Ishikawa (cell line): ENCODE measurements at regions not wholly inside any gene's neighbourhood (a gene's known extent, or its start where the extent isn't known, plus 50 kb on each side); places are given as distances from the start of the nearest gene placed in this dataset.

ENCODE experiments used
- CEBPB ChIP-seq: IDR thresholded peaks from 2 replicates; pipeline ENCODE4 v1.6.1; 2012
- CREB1 ChIP-seq: IDR thresholded peaks from 2 replicates; pipeline ENCODE4 v1.6.1; 2012; ENCODE audit warnings: low read depth
- EGR1 ChIP-seq: IDR thresholded peaks from 2 replicates; pipeline ENCODE4 v1.6.1; 2012
- EP300 ChIP-seq: IDR thresholded peaks from 2 replicates; pipeline ENCODE4 v1.6.1; 2012; ENCODE audit warnings: borderline replicate concordance
- FOXM1 ChIP-seq: IDR thresholded peaks from 2 replicates; pipeline ENCODE4 v1.6.1; 2012; ENCODE audit warnings: low read depth, borderline replicate concordance
- MAX ChIP-seq: IDR thresholded peaks from 2 replicates; pipeline ENCODE4 v1.6.1; 2012
- NFIC ChIP-seq: IDR thresholded peaks from 2 replicates; pipeline ENCODE4 v1.6.1; 2012
- RAD21 ChIP-seq: IDR thresholded peaks from 2 replicates; pipeline ENCODE4 v1.6.1; 2012; ENCODE audit warnings: low read depth
- REST ChIP-seq: IDR thresholded peaks from 2 replicates; pipeline ENCODE4 v1.6.1; 2012; ENCODE audit warnings: low read depth, mild to moderate bottlenecking
- TAF1 ChIP-seq: IDR thresholded peaks from 2 replicates; pipeline ENCODE4 v1.6.1; 2012; ENCODE audit warnings: low read depth, mild to moderate bottlenecking
- TCF12 ChIP-seq: IDR thresholded peaks from 2 replicates; pipeline ENCODE4 v1.6.1; 2012; ENCODE audit warnings: low read depth
- TEAD4 ChIP-seq: IDR thresholded peaks from 2 replicates; pipeline ENCODE4 v1.6.1; 2012
- USF1 ChIP-seq: IDR thresholded peaks from 2 replicates; pipeline ENCODE4 v1.6.1; 2012
- YY1 ChIP-seq: IDR thresholded peaks from 2 replicates; pipeline ENCODE4 v1.6.1; 2012; ENCODE audit warnings: low read depth
- ZBTB7A ChIP-seq: IDR thresholded peaks from 2 replicates; pipeline ENCODE4 v1.6.1; 2012; ENCODE audit warnings: low read depth

GRCh38 chr20:57759724-57760123, 49.9 kb upstream of the PMEPA1 start:
- TF ChIP-seq TEAD4, result no peak
- no peak for TF ChIP-seq REST
- TF ChIP-seq CREB1, result no peak
- TF ChIP-seq USF1, result no peak
- TF ChIP-seq MAX, result no peak
- no peak for TF ChIP-seq EP300
- TF ChIP-seq EGR1, result no peak
- TF ChIP-seq RAD21, result no peak
- TF ChIP-seq CEBPB, result no peak
- no peak for TF ChIP-seq YY1
- no peak for TF ChIP-seq FOXM1
- no peak for TF ChIP-seq TAF1
- TF ChIP-seq TCF12, result no peak
- TF ChIP-seq ZBTB7A, result no peak
- TF ChIP-seq NFIC, result no peak
